ENCODE measurements at regions not wholly inside any gene's neighbourhood (a gene's known extent, or its start where the extent isn't known, plus 50 kb on each side); places are given as distances from the start of the nearest gene placed in this dataset.
"Not testable (repeated sequence)": the region's sequence is repeated elsewhere in the genome, so short reads cannot be mapped to it uniquely, and the experiment has no call there.

GRCh38 chr7:52555805-52556204 is 479.6 kb upstream of the POM121L12 start:
- Histone ChIP-seq H3K9ac (no peak overlapping the region), H3K4me2 (no peak overlapping the region), H4K20me1 (no peaks in the 10 kb centered on the region), H3K4me1 (no peaks in the 10 kb centered on the region), H3K4me3 (no peak overlapping the region), H3K27ac (no peak overlapping the region), H3K27me3 (no peaks in the 10 kb centered on the region), H3K9me3 (replicated peaks in 1 of 11) (peaks cover 0 to 15% (median 0%) of the 10 kb centered on the region in 11 experiments; a peak in 5 of 22 replicates), H3K36me3 (no peaks in the 10 kb centered on the region)
- no peak for TF ChIP-seq Cebpa-rat (IDR thresholded peaks at IDR 0.05)

GRCh38 chr7:52547308-52547910 is 488.0 kb upstream of the POM121L12 start:
- Histone ChIP-seq H4K20me1 (no peaks in the 10 kb centered on the region), H3K4me1 (no peaks in the 10 kb centered on the region), H3K4me3 (no peak overlapping the region), H3K27ac (no peak overlapping the region), H3K4me2 (no peak overlapping the region), H3K27me3 (no peaks in the 10 kb centered on the region), H3K36me3 (no peaks in the 10 kb centered on the region), H3K9me3 (replicated peaks in 1 of 11) (peaks cover 0 to 8% (median 0%) of the 10 kb centered on the region in 11 experiments; a peak in 5 of 22 replicates), H3K9ac (no peak overlapping the region)
- no peak for TF ChIP-seq Cebpa-rat (IDR thresholded peaks at IDR 0.05)

- not testable (repeated sequence) for H3K9ac ChIP-seq; H3K9me3 ChIP-seq (replicated peaks in 1 of 11); H3K27ac ChIP-seq; H4K20me1 ChIP-seq; H3K4me1 ChIP-seq; H3K4me2 ChIP-seq; H3K27me3 ChIP-seq; H3K36me3 ChIP-seq; H3K4me3 ChIP-seq
Observed at GRCh38 chr7:52541198-52541765, 494.2 kb upstream of the POM121L12 start.

GRCh38 chr7:52540041-52540440 is 495.4 kb upstream of the POM121L12 start:
- Histone ChIP-seq H4K20me1 (no peaks in the 10 kb centered on the region), H3K36me3 (no peaks in the 10 kb centered on the region), H3K9ac (no peak overlapping the region), H3K27ac (no peak overlapping the region), H3K9me3 (replicated peaks in 1 of 11) (no peaks in the 10 kb centered on the region), H3K4me2 (no peak overlapping the region), H3K4me3 (no peak overlapping the region), H3K27me3 (no peaks in the 10 kb centered on the region), H3K4me1 (no peaks in the 10 kb centered on the region)
- TF ChIP-seq Cebpa-rat (IDR thresholded peaks at IDR 0.05): no peak

GRCh38 chr7:52539414-52539813 is 496.0 kb upstream of the POM121L12 start:
- no peaks in the 10 kb centered on the region for H4K20me1 ChIP-seq
- H3K9me3 ChIP-seq (replicated peaks in 1 of 11): no peaks in the 10 kb centered on the region
- H3K4me1 ChIP-seq: no peaks in the 10 kb centered on the region
- H3K36me3 ChIP-seq: no peaks in the 10 kb centered on the region
- H3K27me3 ChIP-seq: no peaks in the 10 kb centered on the region
- no peak overlapping the region for H3K27ac ChIP-seq
- H3K4me3 ChIP-seq: no peak overlapping the region
- no peak for TF ChIP-seq Cebpa-rat (IDR thresholded peaks at IDR 0.05)
- no peak overlapping the region for H3K9ac ChIP-seq
- H3K4me2 ChIP-seq: no peak overlapping the region

GRCh38 chr7:52537051-52537450 is 498.4 kb upstream of the POM121L12 start:
- TF ChIP-seq Cebpa-rat (IDR thresholded peaks at IDR 0.05): no peak
- Histone ChIP-seq H3K9ac (no peak overlapping the region), H3K4me3 (no peak overlapping the region), H3K27me3 (no peaks in the 10 kb centered on the region), H3K36me3 (no peaks in the 10 kb centered on the region), H4K20me1 (no peaks in the 10 kb centered on the region), H3K27ac (no peak overlapping the region), H3K9me3 (replicated peaks in 1 of 11) (peaks cover 0 to 5% (median 0%) of the 10 kb centered on the region in 11 experiments; a peak in 4 of 22 replicates), H3K4me1 (no peaks in the 10 kb centered on the region), H3K4me2 (no peak overlapping the region)

GRCh38 chr7:52525772-52526341 is 509.6 kb upstream of the POM121L12 start:
- no peak for TF ChIP-seq Cebpa-rat (IDR thresholded peaks at IDR 0.05)
- Histone ChIP-seq H3K9me3 (replicated peaks in 1 of 11) (no peaks in the 10 kb centered on the region), H3K4me2 (no peak overlapping the region), H3K36me3 (no peaks in the 10 kb centered on the region), H3K4me1 (no peaks in the 10 kb centered on the region), H3K4me3 (no peak overlapping the region), H3K27me3 (no peaks in the 10 kb centered on the region), H4K20me1 (no peaks in the 10 kb centered on the region), H3K9ac (no peak overlapping the region), H3K27ac (no peak overlapping the region)

- Histone ChIP-seq H3K4me3 (no peak overlapping the region), H3K9ac (no peak overlapping the region), H3K36me3 (no peaks in the 10 kb centered on the region), H4K20me1 (no peaks in the 10 kb centered on the region), H3K9me3 (replicated peaks in 1 of 11) (peaks cover 7 to 33% (median 19%) of the 10 kb centered on the region in 11 experiments; a peak in 20 of 22 replicates), H3K4me2 (no peak overlapping the region), H3K27me3 (no peaks in the 10 kb centered on the region), H3K4me1 (no peaks in the 10 kb centered on the region), H3K27ac (no peak overlapping the region)
- TF ChIP-seq Cebpa-rat (IDR thresholded peaks at IDR 0.05): no peak
Observed at GRCh38 chr7:52518869-52519268, 516.6 kb upstream of the POM121L12 start.

- peaks cover 0 to 13% (median 11%) of the 10 kb centered on the region in 10 experiments; a peak in 19 of 20 replicates for H3K4me1 ChIP-seq
- no peak overlapping the region for H3K27ac ChIP-seq
- TF ChIP-seq Cebpa-rat (IDR thresholded peaks at IDR 0.05): no peak
- no peaks in the 10 kb centered on the region for H4K20me1 ChIP-seq
- H3K4me2 ChIP-seq: no peak overlapping the region
- H3K36me3 ChIP-seq: no peaks in the 10 kb centered on the region
- no peak overlapping the region for H3K4me3 ChIP-seq
- H3K27me3 ChIP-seq: no peaks in the 10 kb centered on the region
- no peak overlapping the region for H3K9ac ChIP-seq
- H3K9me3 ChIP-seq (replicated peaks in 1 of 11): peaks cover 7 to 20% (median 14%) of the 10 kb centered on the region in 11 experiments; a peak in 20 of 22 replicates
Observed at GRCh38 chr7:52512656-52513055, 522.8 kb upstream of the POM121L12 start.

All from BLaER1 treated with 17β-estradiol and CSF1 and Interleukin-3, amounts not matched to agents 10 nM and 100 nM (cell line).